ENCODE measurements at regions not wholly inside any gene's neighbourhood (a gene's known extent, or its start where the extent isn't known, plus 50 kb on each side); places are given as distances from the start of the nearest gene placed in this dataset.
"Not testable (repeated sequence)": the region's sequence is repeated elsewhere in the genome, so short reads cannot be mapped to it uniquely, and the experiment has no call there.

DNA sequence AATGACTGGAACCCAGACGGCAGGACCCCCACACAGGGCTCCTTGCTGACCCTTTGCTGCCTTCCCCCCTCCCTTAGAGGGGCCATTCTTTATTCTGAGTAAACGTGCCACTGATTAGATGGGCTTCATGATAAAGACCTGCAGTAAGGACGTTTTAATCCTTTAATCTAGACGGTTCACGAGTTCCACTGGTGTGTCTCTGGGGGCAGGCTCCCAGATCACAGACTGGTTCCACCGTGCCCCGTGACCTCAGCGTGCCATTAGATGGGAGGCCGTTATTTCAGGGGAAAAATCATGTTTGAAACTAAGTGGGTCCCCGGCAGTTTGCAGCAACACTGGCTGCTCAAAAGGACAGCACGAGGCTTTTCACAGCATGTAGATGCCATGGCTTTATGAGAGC is 246.9 kb upstream of the PLGLB2 start:
- not testable (repeated sequence) for TF ChIP-seq POLR2A (IDR thresholded peaks at IDR 0.05; ENCODE audit: low read length); GATA1 (IDR thresholded peaks at IDR 0.05; ENCODE audit: low read depth, low read length)
